HL-60/S4 (cell line): ENCODE measurements at regions not wholly inside any gene's neighbourhood (a gene's known extent, or its start where the extent isn't known, plus 50 kb on each side); places are given as distances from the start of the nearest gene placed in this dataset.

Experiments
- in situ Hi-C: fragments of 300-500 bp; cut with MboI; formaldehyde crosslinking; loops from 2 replicates; pipeline ENCODE4 v1.14.3; 2022; ENCODE audit warnings: low sequenced_read_pairs

GRCh38 chr11:70486731-70487130 is 88.4 kb downstream of the CTTN start:
- in situ Hi-C loops, result loop anchor here (25.0 kb wide), 1 partner anchor 574 kb away; no protein-coding TSS in a partner anchor

DNA sequence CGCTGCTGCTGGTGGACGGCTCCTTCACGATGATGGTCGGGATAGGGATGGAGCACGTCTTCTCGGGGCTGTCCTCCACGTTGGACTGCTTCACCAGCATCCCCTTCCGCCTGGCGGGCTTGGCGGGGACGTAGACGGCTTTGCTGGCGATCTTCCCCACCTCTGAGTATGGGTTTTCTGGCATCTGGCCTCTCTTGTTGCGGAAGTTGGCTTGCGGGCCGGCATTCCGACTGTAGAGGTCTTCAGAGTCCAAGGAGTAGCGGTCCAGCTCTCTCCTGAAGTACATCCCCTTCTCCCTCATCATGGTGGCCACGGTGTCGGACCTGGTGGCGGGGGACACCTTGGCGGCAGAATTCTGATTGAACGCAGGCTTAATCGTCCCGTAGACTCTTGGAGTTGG is 88.8 kb downstream of the CTTN start:
- in situ Hi-C loops, result loop anchor here (25.0 kb wide), 1 partner anchor 575 kb away; no protein-coding TSS in a partner anchor

- in situ Hi-C loops, result loop anchor here (25.0 kb wide), 1 partner anchor 575 kb away; no protein-coding TSS in a partner anchor
Observed at GRCh38 chr11:70487756-70488155, 89.4 kb downstream of the CTTN start.

DNA sequence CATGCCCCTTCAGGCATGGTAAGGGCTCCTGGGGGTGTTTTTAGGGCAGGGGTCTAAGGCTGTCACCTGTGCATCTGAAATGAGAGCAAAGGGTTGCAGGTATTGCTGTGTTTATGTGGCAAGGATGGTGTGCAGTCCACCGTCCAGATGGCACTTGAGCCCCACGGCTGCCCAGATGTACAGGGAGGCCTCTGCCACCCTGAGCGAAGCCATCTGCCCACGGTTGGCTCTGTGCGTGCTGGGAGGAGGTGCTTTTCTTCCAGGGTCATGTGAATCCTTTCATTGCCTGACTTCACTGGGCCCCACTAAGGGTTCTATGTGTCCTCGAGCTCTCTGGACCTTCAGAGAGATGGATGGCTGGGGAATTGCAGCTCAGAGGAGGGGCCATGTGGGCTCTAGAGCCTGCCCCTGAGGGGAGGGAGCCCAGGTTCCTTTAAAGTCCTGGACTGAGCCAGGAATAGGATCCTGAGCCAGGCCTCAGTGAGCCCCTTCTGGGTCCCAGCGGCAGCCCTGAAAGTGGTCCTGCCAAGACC is 89.9 kb downstream of the CTTN start:
- in situ Hi-C loops, result loop anchor here (25.0 kb wide), 1 partner anchor 576 kb away; no protein-coding TSS in a partner anchor

DNA sequence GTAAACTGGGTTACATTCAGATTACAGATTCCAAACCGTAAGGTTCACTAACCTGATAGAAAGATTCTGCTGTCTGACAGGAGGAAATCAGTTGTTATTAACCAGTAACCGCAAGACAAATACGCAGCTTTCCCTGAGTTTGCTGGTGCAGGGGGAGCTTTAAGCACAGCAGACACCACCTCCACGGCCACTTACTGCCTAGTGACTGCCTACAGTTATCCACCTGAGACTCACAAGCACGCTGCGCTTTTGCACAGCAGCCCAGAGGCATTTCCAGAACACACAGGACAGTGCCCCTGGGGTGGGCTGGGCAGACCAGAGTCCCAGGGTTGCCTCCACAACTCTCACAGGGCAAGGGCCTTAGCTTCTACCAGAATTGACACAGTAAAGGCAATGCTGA is 90.9 kb downstream of the CTTN start:
- in situ Hi-C loops, result loop anchor here (25.0 kb wide), 1 partner anchor 577 kb away; no protein-coding TSS in a partner anchor

DNA sequence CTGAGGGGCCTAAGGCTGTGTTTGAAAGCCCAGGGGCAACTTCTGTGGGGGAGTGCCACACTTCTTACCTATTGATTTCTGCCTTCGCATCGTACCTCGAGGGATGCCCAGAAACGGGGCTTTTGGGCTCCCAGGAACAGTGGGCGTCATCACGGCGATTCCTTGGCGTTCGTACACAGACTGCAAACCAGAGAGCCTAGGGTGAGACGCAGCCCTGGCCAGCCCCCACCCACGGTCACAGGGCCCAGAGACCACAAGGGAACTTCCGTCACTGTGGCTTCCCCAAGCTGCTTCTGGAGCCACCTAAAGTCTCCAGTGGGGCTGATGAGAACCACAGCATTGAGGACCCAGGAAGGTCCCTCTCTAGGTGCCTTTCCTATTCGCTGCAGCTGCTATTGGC is 91.9 kb downstream of the CTTN start:
- in situ Hi-C loops, result loop anchor here (25.0 kb wide), 1 partner anchor 578 kb away; no protein-coding TSS in a partner anchor

DNA sequence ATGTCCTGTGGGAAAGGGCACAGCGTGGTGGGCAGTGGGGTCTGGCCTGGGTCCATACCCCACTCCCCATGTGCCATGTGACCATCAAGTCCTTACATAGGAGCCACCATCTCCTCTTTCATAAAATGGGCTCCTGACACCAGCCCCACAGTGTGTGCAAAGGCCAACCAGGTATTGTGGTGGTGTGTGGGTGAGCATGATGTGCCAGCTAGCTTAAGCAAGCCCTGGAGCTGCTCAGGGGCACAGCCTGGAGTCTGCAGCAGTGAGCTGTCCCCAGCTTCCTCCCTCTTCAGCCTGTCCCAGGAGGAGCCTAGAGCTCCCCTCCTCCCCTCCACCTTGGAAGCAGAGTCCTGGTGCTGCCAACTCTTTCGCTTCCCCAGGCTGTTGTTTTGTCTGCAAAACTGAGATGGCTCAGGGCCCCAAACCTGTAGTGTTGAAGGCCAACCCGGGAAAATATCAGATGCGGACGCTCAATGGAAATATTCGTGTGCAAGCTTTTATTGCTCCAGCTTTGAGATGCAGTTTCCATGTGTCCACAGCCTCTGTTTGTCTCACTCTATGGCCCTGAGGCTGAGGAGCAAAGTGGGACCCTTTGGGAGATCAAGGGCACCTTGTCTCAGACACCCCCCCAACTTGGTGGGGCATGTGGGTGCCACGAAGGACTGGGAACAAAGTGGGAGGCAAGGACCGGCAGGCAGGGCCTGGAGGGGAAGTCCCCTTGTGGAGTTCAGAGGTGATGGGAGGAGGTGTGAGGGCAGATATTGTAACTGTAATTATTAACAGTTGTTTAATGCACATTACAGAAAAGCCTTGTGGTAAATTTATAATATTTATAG is 92.6 kb downstream of the CTTN start:
- in situ Hi-C loops, result loop anchor here (25.0 kb wide), 1 partner anchor 579 kb away; no protein-coding TSS in a partner anchor

- in situ Hi-C loops, result loop anchor here (25.0 kb wide), 1 partner anchor 580 kb away; no protein-coding TSS in a partner anchor
Observed at GRCh38 chr11:70491696-70492472, 93.6 kb downstream of the CTTN start.

- in situ Hi-C loops, result loop anchor here (25.0 kb wide), 1 partner anchor 581 kb away; no protein-coding TSS in a partner anchor
Observed at GRCh38 chr11:70493089-70493474, 94.8 kb downstream of the CTTN start.

- in situ Hi-C loops, result loop anchor here (25.0 kb wide), 1 partner anchor 582 kb away; no protein-coding TSS in a partner anchor
Observed at GRCh38 chr11:70493891-70494290, 95.6 kb downstream of the CTTN start.

DNA sequence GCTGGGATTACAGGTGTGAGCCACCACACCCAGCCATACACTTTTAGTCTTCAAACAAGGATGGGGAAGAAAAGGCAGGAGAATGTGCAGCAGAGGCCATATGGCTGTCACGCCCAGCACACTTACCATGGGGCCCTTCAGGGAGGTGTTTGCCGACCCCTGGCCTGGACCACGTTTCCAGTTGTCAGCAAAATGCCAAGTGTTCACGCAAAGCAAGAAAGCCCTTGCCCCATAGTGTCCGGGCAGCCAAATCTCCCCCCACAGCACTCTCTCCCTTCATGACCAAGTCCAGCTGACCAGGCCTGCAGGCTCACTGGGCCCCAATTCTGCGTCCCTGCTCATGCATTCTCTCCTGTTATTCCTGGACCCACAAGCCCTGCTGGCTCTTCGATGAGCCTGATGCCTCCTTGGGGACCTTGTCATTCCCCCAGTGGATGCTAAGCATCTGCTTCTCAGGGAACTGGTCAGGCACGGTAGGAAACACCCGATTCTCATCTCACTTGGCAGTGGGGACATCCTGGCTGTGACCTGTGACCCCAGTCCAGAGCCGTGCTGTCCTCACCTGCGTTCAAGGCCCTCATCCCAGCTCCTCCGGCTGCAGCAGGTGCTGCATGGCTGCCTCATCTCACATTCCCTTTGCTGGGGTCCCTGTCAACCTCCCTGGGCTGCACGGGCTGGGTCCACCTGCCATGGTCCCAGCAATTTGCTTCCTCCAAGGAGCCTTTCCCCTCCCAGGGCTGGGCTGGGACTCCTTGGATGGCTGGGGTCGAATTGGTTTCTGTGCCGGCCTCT is 96.4 kb downstream of the CTTN start:
- in situ Hi-C loops, result loop anchor here (25.0 kb wide), 1 partner anchor 582 kb away; no protein-coding TSS in a partner anchor

DNA sequence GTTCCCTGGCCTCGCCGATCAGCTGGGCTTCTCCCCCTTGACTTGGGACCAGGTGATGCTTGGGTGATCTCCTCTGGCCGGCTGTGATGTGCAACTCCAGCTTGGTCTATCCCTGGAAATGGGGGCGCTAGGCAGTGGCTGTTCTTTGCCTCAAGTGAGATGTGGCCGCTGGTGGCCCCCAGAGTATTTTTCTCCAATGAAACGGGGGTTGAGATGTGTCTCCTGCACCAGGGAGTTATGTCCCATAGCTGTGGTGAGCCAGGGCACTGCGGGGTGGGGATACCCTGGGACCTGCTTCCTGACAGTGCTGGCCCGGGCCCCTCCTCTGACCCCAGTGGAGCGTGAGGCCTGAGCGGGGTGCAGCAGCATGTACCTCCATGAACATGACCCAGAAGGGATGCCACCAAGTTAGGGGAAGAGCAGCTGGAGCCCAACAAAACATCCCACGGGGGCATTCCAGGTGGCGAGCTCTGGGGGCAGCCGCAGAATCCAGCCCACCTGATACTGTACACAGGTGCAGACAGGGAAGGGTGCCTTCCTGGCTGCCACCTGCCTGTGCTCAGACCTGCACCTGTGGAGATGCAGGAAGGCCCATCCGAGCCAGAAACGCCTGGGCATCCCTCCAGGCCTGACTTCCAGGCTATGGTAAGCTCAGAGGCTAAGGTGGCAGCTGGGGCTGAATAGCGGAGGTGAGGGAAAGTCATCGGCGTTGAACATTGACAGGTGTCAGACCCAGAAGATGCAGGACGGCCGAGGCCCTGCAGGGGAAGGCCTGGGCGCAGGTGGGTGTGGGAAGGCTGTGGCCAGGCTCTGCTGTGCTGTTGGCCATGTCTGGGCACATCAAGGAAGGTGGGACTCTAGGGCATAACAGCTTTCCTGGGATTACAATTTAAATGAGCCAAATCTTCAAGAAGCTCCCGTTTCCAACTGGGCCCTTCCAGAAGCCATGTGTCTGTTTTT is 97.3 kb downstream of the CTTN start:
- in situ Hi-C loops, result loop anchor here (25.0 kb wide), 1 partner anchor 583 kb away; no protein-coding TSS in a partner anchor

GRCh38 chr11:70496591-70497535 is 98.5 kb downstream of the CTTN start:
- in situ Hi-C loops, result loop anchor here (25.0 kb wide), 1 partner anchor 585 kb away; no protein-coding TSS in a partner anchor

DNA sequence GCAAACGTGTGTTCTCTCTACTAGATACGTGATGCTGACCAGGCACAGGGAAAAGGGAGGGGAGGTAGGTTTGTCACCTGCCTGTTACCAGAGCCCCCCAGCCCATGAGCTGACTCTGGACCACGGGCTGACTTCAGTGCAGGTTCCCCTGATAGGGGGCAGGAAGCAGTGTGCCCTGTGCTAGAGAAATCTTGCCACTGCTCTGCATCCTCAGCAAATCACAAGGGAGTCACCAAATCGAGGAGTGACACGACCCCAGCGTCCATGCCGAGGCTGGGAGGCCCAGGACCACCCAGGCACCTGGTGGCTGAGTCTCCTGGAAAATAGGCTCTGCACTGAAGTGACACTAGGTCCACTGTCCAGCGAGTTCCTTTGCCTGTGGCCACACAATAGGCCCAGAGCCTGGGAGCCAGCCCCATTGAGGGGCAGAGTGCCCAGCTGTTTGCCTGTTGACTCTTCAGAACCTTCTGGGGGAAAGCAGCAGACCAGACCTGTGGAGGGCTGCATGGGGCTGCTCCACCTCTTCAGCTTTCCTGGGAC is 99.3 kb downstream of the CTTN start:
- in situ Hi-C loops, result loop anchor here (25.0 kb wide), 1 partner anchor 585 kb away; no protein-coding TSS in a partner anchor

DNA sequence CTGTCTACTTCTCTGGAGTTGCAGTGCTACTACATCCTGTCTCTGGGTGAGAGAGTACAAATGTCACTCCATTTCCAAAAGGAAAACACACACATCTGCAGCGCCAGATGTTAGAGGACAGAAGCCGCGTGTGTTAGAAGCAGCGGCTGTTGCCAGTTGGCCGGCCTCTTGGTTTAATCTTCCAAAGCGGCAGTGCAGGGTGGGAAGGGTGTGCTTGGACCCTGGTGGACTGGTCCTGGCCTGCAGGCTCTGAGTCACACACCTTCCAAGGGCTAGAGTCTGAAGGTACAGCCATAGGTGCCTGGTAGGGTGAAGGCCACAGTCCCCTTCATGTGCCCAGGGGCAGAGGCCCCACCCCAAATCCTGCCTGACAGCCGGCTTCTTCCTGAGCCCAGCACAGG is 99.8 kb downstream of the CTTN start:
- in situ Hi-C loops, result loop anchor here (25.0 kb wide), 1 partner anchor 586 kb away; no protein-coding TSS in a partner anchor

GRCh38 chr11:70498976-70499801 is 100.9 kb downstream of the CTTN start:
- in situ Hi-C loops, result loop anchor here (25.0 kb wide), 1 partner anchor 587 kb away; no protein-coding TSS in a partner anchor
